CD4-positive, alpha-beta memory T cell (primary cell): ENCODE measurements at regions not wholly inside any gene's neighbourhood (a gene's known extent, or its start where the extent isn't known, plus 50 kb on each side); places are given as distances from the start of the nearest gene placed in this dataset.

Source experiments
- CTCF ChIA-PET: fragments of 350-600 bp; sonication (Branson Sonifier 250); formaldehyde crosslinking; loops from one replicate; lab custom pipeline; 2021; ENCODE audit warnings: inconsistent platforms; ENCODE audit not compliant: partially characterized antibody; lab: Charles Lee
- POLR2A ChIA-PET: fragments of 350-600 bp; sonication (Branson Sonifier 250); formaldehyde crosslinking; loops from one replicate; lab custom pipeline; 2021; ENCODE audit not compliant: partially characterized antibody; lab: Charles Lee
- DNase-seq, 5 donors: peaks; one replicate each; pipeline versions ENCODE4 v3.0.0 to v3.0.0-alpha.2; 2020 to 2022; ENCODE audit warnings: mixed read lengths in 1 of 5
- H3K27ac ChIP-seq: one replicate; pipeline ENCODE4 v1.7.0; 2013; ENCODE audit warnings: low read depth, low read length
- H3K27me3 ChIP-seq: 2 replicates; pipeline ENCODE4 v1.7.0; 2013; ENCODE audit warnings: mild to moderate bottlenecking, low read length, moderate library complexity; ENCODE audit not compliant: insufficient read depth
- H3K36me3 ChIP-seq: 2 replicates; pipeline ENCODE4 v1.7.0; 2013; ENCODE audit warnings: mild to moderate bottlenecking, low read length, moderate library complexity; ENCODE audit not compliant: insufficient read depth
- H3K4me1 ChIP-seq: 2 replicates; pipeline ENCODE4 v1.7.0; 2013; ENCODE audit warnings: mild to moderate bottlenecking, low read length, moderate library complexity; ENCODE audit not compliant: insufficient read depth
- H3K4me3 ChIP-seq, 2 donors: one replicate each; pipeline ENCODE4 v1.7.0; 2013; ENCODE audit warnings: low read length in 2 of 2, mild to moderate bottlenecking in 1 of 2
- H3K9me3 ChIP-seq, 2 donors: one replicate each; pipeline ENCODE4 v1.7.0; 2013; ENCODE audit warnings: low read length in 2 of 2, control low read depth in 1 of 2; ENCODE audit not compliant: control insufficient read depth in 1 of 2
- H3K27ac Mint-ChIP-seq, 7 donors: one replicate each; pipeline ENCODE4 v1.8.0; 2020 to 2021; ENCODE audit warnings: mixed read lengths in 7 of 7, mild to moderate bottlenecking in 6 of 7, inconsistent platforms in 3 of 7, moderate library complexity in 3 of 7
- H3K27me3 Mint-ChIP-seq, 2 donors: one replicate each; pipeline ENCODE4 v1.8.0; 2020 to 2021; ENCODE audit warnings: mixed read lengths in 2 of 2
- H3K36me3 Mint-ChIP-seq, 2 donors: one replicate each; pipeline ENCODE4 v1.8.0; 2020 to 2021; ENCODE audit warnings: mixed read lengths in 2 of 2, inconsistent platforms in 1 of 2, mild to moderate bottlenecking in 1 of 2
- H3K4me1 Mint-ChIP-seq, 4 donors: one replicate each; pipeline ENCODE4 v1.8.0; 2020 to 2021; ENCODE audit warnings: mixed read lengths in 4 of 4, mild to moderate bottlenecking in 1 of 4
- H3K4me3 Mint-ChIP-seq, 8 donors: one replicate each; pipeline ENCODE4 v1.8.0; 2020 to 2021; ENCODE audit warnings: mixed read lengths in 8 of 8, mild to moderate bottlenecking in 7 of 8, moderate library complexity in 6 of 8, inconsistent platforms in 3 of 8
- H3K9me3 Mint-ChIP-seq, 8 donors: one replicate each; pipeline ENCODE4 v1.8.0; 2020 to 2021; ENCODE audit warnings: mixed read lengths in 8 of 8, mild to moderate bottlenecking in 5 of 8, inconsistent platforms in 3 of 8, moderate library complexity in 1 of 8
- intact Hi-C: fragments of 100-400 bp; cut with micrococcal nuclease; formaldehyde crosslinking; loops from one replicate; pipeline ENCODE4 v1.15.1; 2023

GRCh38 chr15:69505956-69506556 lies 53.4 kb downstream of the RPLP1 start:
- Mint-ChIP-seq H3K27me3 (peaks cover 2 to 4% of the 10 kb centered on the region in 2 donors), H3K9me3 (peaks cover 0 to 2% (median 0%) of the 10 kb centered on the region in 8 donors), H3K4me1 (no peaks in the 10 kb centered on the region), H3K27ac (no peak overlapping the region), H3K4me3 (no peak overlapping the region), H3K36me3 (peaks cover 0 to 3% of the 10 kb centered on the region in 2 donors)
- Histone ChIP-seq H3K27me3 (no peaks in the 10 kb centered on the region), H3K27ac (no peak overlapping the region), H3K4me3 (no peak overlapping the region), H3K36me3 (no peaks in the 10 kb centered on the region), H3K9me3 (no peaks in the 10 kb centered on the region), H3K4me1 (no peaks in the 10 kb centered on the region)
- intact Hi-C loops, result no loop called here
- ChIA-PET POLR2A (no interaction called here), CTCF (no interaction called here)
- no peak for DNase-seq

GRCh38 chr15:69508659-69509058 lies 56.0 kb downstream of the RPLP1 start:
- H3K36me3 Mint-ChIP-seq, result peaks cover 0 to 3% of the 10 kb centered on the region in 2 donors
- Histone ChIP-seq H3K27me3 (no peaks in the 10 kb centered on the region), H3K36me3 (no peaks in the 10 kb centered on the region), H3K9me3 (no peaks in the 10 kb centered on the region), H3K4me3 (no peak overlapping the region), H3K4me1 (no peaks in the 10 kb centered on the region), H3K27ac (no peak overlapping the region)
- ChIA-PET CTCF (no interaction called here), POLR2A (no interaction called here)
- peaks cover 10 to 13% of the 10 kb centered on the region in 2 donors for H3K27me3 Mint-ChIP-seq
- no peaks in the 10 kb centered on the region for H3K4me1 Mint-ChIP-seq
- intact Hi-C loops, result no loop called here
- peaks cover 0 to 4% (median 0%) of the 10 kb centered on the region in 8 donors for H3K9me3 Mint-ChIP-seq
- H3K4me3 Mint-ChIP-seq, result no peak overlapping the region
- no peak overlapping the region for H3K27ac Mint-ChIP-seq
- no peak for DNase-seq

- H3K9me3 Mint-ChIP-seq, result peaks cover 0 to 4% (median 0%) of the 10 kb centered on the region in 8 donors
- H3K27ac ChIP-seq, result no peak overlapping the region
- CTCF ChIA-PET, result no interaction called here
- H3K4me1 Mint-ChIP-seq, result no peaks in the 10 kb centered on the region
- no peaks in the 10 kb centered on the region for H3K4me1 ChIP-seq
- H3K27me3 ChIP-seq, result no peaks in the 10 kb centered on the region
- POLR2A ChIA-PET, result no interaction called here
- no peaks in the 10 kb centered on the region for H3K9me3 ChIP-seq
- no peaks in the 10 kb centered on the region for H3K36me3 ChIP-seq
- no peak overlapping the region for H3K27ac Mint-ChIP-seq
- H3K36me3 Mint-ChIP-seq, result peaks cover 0 to 3% of the 10 kb centered on the region in 2 donors
- DNase-seq, result no peak
- no peak overlapping the region for H3K4me3 Mint-ChIP-seq
- peaks cover 10 to 14% of the 10 kb centered on the region in 2 donors for H3K27me3 Mint-ChIP-seq
- intact Hi-C loops, result no loop called here
- no peak overlapping the region for H3K4me3 ChIP-seq
Observed at GRCh38 chr15:69509131-69509530, 56.5 kb downstream of the RPLP1 start.

GRCh38 chr15:69510556-69510955 lies 57.9 kb downstream of the RPLP1 start:
- Histone ChIP-seq H3K9me3 (no peaks in the 10 kb centered on the region), H3K4me3 (no peak overlapping the region), H3K27ac (no peak overlapping the region), H3K4me1 (no peaks in the 10 kb centered on the region), H3K36me3 (no peaks in the 10 kb centered on the region), H3K27me3 (no peaks in the 10 kb centered on the region)
- peaks cover 0 to 7% (median 0%) of the 10 kb centered on the region in 8 donors for H3K9me3 Mint-ChIP-seq
- peaks cover 0 to 2% (median 0%) of the 10 kb centered on the region in 4 donors for H3K4me1 Mint-ChIP-seq
- H3K4me3 Mint-ChIP-seq, result no peak overlapping the region
- H3K27me3 Mint-ChIP-seq, result peaks cover 12 to 22% of the 10 kb centered on the region in 2 donors
- no peak overlapping the region for H3K27ac Mint-ChIP-seq
- no peak for DNase-seq
- POLR2A ChIA-PET, result no interaction called here
- intact Hi-C loops, result no loop called here
- peaks cover 0 to 3% of the 10 kb centered on the region in 2 donors for H3K36me3 Mint-ChIP-seq
- CTCF ChIA-PET, result no interaction called here

- Histone ChIP-seq H3K27me3 (no peaks in the 10 kb centered on the region), H3K9me3 (no peaks in the 10 kb centered on the region), H3K4me3 (no peak overlapping the region), H3K27ac (no peak overlapping the region), H3K36me3 (no peaks in the 10 kb centered on the region), H3K4me1 (no peaks in the 10 kb centered on the region)
- Mint-ChIP-seq H3K9me3 (peaks cover 0 to 7% (median 0%) of the 10 kb centered on the region in 8 donors), H3K4me3 (no peak overlapping the region), H3K27me3 (peaks cover 12 to 22% of the 10 kb centered on the region in 2 donors), H3K36me3 (peaks cover 0 to 3% of the 10 kb centered on the region in 2 donors), H3K27ac (no peak overlapping the region), H3K4me1 (peaks cover 0 to 2% (median 0%) of the 10 kb centered on the region in 4 donors)
- no peak for DNase-seq
- intact Hi-C loops, result no loop called here
- CTCF ChIA-PET, result no interaction called here
- POLR2A ChIA-PET, result no interaction called here
Observed at GRCh38 chr15:69511015-69511414, 58.4 kb downstream of the RPLP1 start.

- ChIA-PET POLR2A (no interaction called here), CTCF (no interaction called here)
- Mint-ChIP-seq H3K9me3 (peaks cover 0 to 7% (median 0%) of the 10 kb centered on the region in 8 donors), H3K36me3 (peaks cover 0 to 3% of the 10 kb centered on the region in 2 donors), H3K4me3 (no peak overlapping the region), H3K4me1 (peaks cover 0 to 2% (median 0%) of the 10 kb centered on the region in 4 donors), H3K27me3 (peaks cover 12 to 22% of the 10 kb centered on the region in 2 donors), H3K27ac (no peak overlapping the region)
- DNase-seq, result no peak
- H3K4me3 ChIP-seq, result no peak overlapping the region
- no peaks in the 10 kb centered on the region for H3K4me1 ChIP-seq
- intact Hi-C loops, result no loop called here
- H3K9me3 ChIP-seq, result no peaks in the 10 kb centered on the region
- no peaks in the 10 kb centered on the region for H3K27me3 ChIP-seq
- no peak overlapping the region for H3K27ac ChIP-seq
- no peaks in the 10 kb centered on the region for H3K36me3 ChIP-seq
Observed at GRCh38 chr15:69511716-69512340, 59.2 kb downstream of the RPLP1 start.

- peaks cover 0 to 7% (median 0%) of the 10 kb centered on the region in 8 donors for H3K9me3 Mint-ChIP-seq
- POLR2A ChIA-PET, result no interaction called here
- no peak overlapping the region for H3K4me3 Mint-ChIP-seq
- Histone ChIP-seq H3K4me3 (no peak overlapping the region), H3K4me1 (no peaks in the 10 kb centered on the region), H3K27ac (no peak overlapping the region), H3K27me3 (no peaks in the 10 kb centered on the region), H3K36me3 (no peaks in the 10 kb centered on the region), H3K9me3 (no peaks in the 10 kb centered on the region)
- H3K4me1 Mint-ChIP-seq, result peaks cover 0 to 2% (median 0%) of the 10 kb centered on the region in 4 donors
- no peak for DNase-seq
- intact Hi-C loops, result no loop called here
- CTCF ChIA-PET, result interaction anchor here (1.5 kb wide), 1 partner anchor 953 kb away, joined by 3 read pairs; no protein-coding TSS in a partner anchor
- H3K36me3 Mint-ChIP-seq, result peaks cover 0 to 3% of the 10 kb centered on the region in 2 donors
- peaks cover 15 to 22% of the 10 kb centered on the region in 2 donors for H3K27me3 Mint-ChIP-seq
- H3K27ac Mint-ChIP-seq, result no peak overlapping the region
Observed at GRCh38 chr15:69513450-69513960, 60.9 kb downstream of the RPLP1 start.
